SK-MEL-5 (cell line): ENCODE measurements at regions not wholly inside any gene's neighbourhood (a gene's known extent, or its start where the extent isn't known, plus 50 kb on each side); places are given as distances from the start of the nearest gene placed in this dataset.
A peak's percentile ranks its signal among the peaks of the same experiment; 100 is the strongest.
"Not testable (repeated sequence)": the region's sequence is repeated elsewhere in the genome, so short reads cannot be mapped to it uniquely, and the experiment has no call there.

ENCODE experiments used
- DNase-seq: peaks from one replicate; pipeline ENCODE4 v3.0.0-alpha.2; 2016; ENCODE audit warnings: low read depth, low spot score
- in situ Hi-C: cut with HindIII; loops from 2 replicates; pipeline ENCODE4 v1.10.0; 2016; ENCODE audit warnings: low sequenced_read_pairs, high pct_unique_total_duplicates, low pct_unique_long_range_greater_than_20kb

- in situ Hi-C loops, DNase-seq: not testable (repeated sequence)
These were observed 64.4 kb downstream of the TMEM200C start for GRCh38 chr18:5830902-5831301.

DNA sequence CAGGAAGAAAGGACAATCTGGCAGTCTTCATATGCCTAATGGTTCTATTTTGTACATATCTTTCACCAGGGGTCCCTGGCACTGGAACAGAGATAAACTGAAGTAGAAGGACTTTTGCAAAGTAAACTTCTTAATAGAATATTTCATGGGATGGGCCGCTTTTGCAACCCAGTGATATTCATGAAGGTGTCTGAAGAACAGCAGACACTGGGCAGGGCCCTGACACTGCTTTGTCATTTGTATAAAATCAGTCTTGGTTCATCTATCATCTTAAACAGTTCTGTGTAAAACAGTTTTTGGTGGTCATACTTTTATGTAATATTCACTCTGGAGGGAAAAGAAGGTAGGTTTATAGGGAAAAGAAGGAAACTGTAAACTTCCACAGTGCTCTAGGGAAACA lies 66.4 kb downstream of the TMEM200C start:
- no peak for DNase-seq
- in situ Hi-C loops, result no loop called here

- DNase-seq, result no peak
- in situ Hi-C loops, result no loop called here
These were observed 69.7 kb downstream of the TMEM200C start for GRCh38 chr18:5825663-5826062.

GRCh38 chr18:5824370-5824984 lies 70.8 kb downstream of the TMEM200C start:
- in situ Hi-C loops, result no loop called here
- no peak for DNase-seq

DNA sequence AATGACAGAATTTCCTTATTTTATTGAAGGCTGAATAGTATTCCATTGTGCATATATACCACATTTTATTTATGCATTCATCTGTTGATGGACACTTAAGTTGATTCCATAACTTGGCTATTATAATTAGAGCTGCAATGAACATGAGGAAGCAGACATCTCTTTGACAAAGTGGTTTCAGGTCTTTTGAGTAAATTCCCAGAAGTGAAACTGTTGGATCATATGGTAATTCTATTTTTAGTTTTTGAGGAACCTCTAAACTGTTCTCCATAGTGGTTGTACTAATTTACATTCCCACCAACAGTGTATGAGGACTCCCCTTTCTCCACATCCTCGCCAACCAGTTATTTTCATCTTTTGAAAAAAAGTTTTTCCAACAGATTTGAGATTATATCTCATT lies 77.5 kb downstream of the TMEM200C start:
- in situ Hi-C loops, result no loop called here
- no peak for DNase-seq

DNA sequence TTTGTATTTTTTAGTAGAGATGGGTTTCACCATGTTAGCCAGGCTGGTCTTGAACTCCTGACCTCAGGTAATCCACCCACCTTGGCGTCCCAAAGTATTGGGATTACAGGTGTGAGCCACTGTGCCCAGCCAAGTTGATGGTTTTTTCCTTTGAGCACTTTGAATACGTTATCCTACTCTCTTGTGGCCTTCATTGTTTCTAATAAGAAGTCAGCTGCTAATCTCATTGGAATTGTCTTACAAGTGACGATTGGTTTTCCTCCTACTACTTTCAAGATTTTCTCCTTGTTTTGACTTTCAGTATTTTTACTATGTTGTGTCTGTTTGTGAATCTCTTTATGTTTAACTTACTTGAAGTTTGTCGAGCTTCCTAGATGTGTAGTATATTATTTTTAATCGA lies 88.5 kb downstream of the TMEM200C start:
- DNase-seq, result no peak
- in situ Hi-C loops, result no loop called here

GRCh38 chr18:5787936-5788335 lies 107.4 kb downstream of the TMEM200C start:
- no peak for DNase-seq
- in situ Hi-C loops, result no loop called here

- no peak for DNase-seq
- in situ Hi-C loops, result no loop called here
These were observed 115.4 kb downstream of the TMEM200C start for GRCh38 chr18:5779922-5780321.

GRCh38 chr18:5772306-5773105 lies 122.8 kb downstream of the TMEM200C start:
- DNase-seq, result no peak
- in situ Hi-C loops, result no loop called here

DNA sequence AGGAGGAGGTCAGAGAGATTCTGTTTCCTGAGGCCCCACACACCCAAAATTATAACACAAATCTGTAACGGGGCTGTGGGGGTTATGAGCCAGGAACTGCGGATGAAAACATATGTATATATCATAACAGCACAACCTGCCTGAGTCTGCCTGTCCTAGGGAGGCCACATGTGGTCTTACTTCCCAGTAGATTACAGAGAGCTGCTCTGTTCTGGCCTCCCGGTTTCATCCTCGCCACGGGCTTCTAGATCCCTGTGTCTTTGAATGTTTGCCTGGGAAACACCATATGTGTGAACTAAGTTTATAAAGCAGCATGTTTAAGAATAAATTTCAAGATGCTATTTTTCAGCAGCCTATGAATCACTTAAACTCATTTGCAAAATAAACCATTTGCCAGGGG lies 124.0 kb downstream of the TMEM200C start:
- no peak for DNase-seq
- in situ Hi-C loops, result no loop called here

DNA sequence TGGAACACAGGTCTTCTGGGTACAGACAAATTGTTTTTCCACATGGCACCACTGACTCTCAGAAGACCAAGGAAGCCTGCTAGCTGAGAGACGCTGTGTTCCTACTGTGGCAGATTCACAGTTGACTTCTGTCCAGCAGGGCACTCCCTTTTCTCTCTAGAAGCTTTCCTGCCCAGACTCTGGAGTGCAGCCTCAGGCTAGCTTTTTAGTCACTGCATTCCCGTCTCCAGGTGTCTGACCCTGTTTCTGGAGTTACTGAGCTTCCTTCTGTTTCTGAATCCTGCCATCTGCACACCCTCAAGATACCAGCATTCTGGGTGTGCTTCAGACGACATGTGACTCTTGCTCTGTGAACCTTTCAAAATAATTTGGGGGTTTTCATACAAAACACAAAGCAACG lies 125.1 kb downstream of the TMEM200C start:
- in situ Hi-C loops, result no loop called here
- DNase-seq, result no peak

DNA sequence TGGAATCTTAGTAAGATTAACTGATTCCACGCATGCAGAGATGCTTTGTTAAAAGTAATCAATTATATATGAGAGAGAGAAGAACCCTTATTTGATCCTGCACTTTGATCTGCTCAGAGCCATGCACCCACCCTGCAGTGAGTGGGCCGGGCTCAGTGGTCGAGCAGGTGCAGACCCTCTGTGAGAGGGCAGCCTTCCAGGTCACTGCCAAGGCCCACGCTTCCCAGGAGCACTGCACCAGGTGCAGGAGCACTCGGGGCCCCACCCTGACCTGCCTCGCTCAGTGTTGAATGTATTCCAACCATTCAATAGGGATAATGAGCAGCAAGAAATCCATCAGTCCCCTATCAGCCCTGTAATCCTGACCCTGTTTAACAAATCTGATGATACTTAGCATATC lies 126.9 kb downstream of the TMEM200C start:
- in situ Hi-C loops, result no loop called here
- no peak for DNase-seq

DNA sequence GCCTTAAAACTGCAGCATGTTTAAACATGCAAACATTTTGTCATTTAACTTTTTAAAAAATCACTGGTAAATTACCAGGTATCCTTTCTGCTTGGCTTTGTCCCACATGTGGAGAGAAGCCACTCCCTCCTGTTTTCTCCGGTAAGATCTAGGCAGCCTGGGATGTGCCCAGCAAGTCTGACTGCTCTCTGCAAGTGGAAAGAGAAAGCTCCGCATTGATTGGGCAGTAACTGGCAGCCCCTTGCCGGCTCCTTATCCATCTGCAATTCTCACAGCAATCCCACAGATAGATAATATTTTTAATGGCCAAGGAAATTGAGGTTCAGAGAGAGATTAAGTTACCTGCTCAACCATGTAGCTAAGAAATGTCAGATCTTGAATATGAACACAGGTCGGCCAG lies 136.1 kb downstream of the TMEM200C start:
- in situ Hi-C loops, result no loop called here
- DNase-seq, result no peak

DNA sequence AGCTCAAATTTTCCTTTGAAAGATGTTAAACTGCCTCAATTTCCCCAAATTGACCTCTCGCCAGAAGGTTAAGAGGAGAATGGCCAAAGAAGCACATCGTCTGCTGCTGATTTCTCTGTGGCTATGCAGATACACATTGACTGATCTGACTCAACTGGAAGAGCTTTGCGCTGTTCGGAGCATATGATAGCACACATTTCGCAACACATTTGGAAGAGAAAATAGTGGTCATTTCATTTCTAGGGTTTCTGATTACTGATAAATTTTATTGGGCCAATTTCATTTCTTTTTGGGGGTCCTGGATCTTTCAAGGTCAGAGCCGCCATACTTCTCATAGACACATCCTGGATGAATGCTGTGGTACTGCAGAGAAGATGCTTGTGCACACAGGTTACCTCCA lies 138.5 kb downstream of the TMEM200C start:
- in situ Hi-C loops, result no loop called here
- no peak for DNase-seq

DNA sequence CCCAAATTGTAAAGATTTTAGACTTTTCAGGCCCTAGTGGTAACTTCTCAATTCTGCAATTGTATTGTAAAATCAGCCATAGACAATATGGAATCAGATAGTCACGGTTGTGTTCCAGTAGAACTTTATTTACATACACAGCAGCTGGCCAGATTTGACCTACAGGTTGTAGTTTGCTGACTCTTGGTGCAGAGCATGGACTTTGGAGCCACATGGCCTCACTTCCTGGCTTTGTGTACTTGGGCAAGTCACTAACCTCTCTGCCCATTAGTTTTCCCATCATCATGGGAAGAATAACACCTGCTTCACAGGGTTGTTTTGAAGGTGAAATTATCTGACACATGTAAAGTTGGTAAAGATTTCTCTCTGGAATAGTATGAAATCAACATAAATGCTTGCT lies 147.6 kb downstream of the TMEM200C start:
- no peak for DNase-seq
- in situ Hi-C loops, result no loop called here

- in situ Hi-C loops, result no loop called here
- peak; percentile 61 for DNase-seq
These were observed 148.5 kb downstream of the TMEM200C start for GRCh38 chr18:5746844-5747243.

DNA sequence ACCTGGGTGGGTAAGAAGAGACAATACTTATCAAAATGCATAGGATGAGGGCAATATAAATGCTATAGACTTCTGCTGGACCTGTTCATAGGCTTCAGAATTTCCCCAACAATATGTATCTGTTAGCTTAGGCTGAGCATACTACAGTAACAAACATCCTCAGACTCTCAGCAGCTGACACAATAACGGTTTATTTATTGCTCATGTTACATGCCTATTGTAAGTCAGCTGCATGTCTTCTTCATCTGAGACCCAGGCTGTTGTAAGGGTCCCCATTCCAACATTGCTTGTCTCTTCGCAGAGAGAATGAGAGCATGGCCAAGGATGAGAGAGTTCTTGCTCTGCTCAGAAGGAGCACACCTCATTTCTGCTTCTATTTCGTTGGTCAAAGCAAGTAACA lies 150.7 kb downstream of the TMEM200C start:
- DNase-seq, result no peak
- in situ Hi-C loops, result no loop called here

GRCh38 chr18:5738526-5738925 lies 156.8 kb downstream of the TMEM200C start:
- in situ Hi-C loops, result no loop called here
- DNase-seq, result no peak

GRCh38 chr18:5732318-5732717 lies 163.0 kb downstream of the TMEM200C start:
- DNase-seq, result no peak
- in situ Hi-C loops, result no loop called here
